A549 (cell line): ENCODE measurements at regions not wholly inside any gene's neighbourhood (a gene's known extent, or its start where the extent isn't known, plus 50 kb on each side); places are given as distances from the start of the nearest gene placed in this dataset.

ENCODE experiments used
- EP300 ChIP-seq, 2 experiments: fragments of >200 bp; sonication (Bioruptor Twin); formaldehyde crosslinking; IDR thresholded peaks; 2 replicates in 1 of 2; 3 replicates in 1 of 2; pipeline ENCODE4 v1.6.1; 2016 to 2017
- NFE2L2 ChIP-seq: fragments of 150-350 bp; conservative IDR thresholded peaks from 2 replicates; pipeline ENCODE4 v1.6.1; 2014; ENCODE audit warnings: low read length
- RAD21 ChIP-seq, 2 experiments: fragments of >200 bp in 1 of 2; sonication (Bioruptor Twin) in 1 of 2; formaldehyde crosslinking in 1 of 2; IDR thresholded peaks in 1 of 2; conservative IDR thresholded peaks in 1 of 2; 2 replicates in 1 of 2; 3 replicates in 1 of 2; pipeline ENCODE4 v1.6.1; 2012 to 2018; ENCODE audit warnings: inconsistent platforms in 1 of 2

GRCh38 chr6:21375151-21376116 lies 218.1 kb upstream of the SOX4 start:
- no peak for TF ChIP-seq NFE2L2
- TF ChIP-seq RAD21 (conservative IDR thresholded peaks at IDR 0.05 in 1 of 2, IDR thresholded peaks at IDR 0.05 in 1 of 2): no peak
- TF ChIP-seq EP300 (IDR thresholded peaks at IDR 0.05): no peak
